ENCODE measurements at regions not wholly inside any gene's neighbourhood (a gene's known extent, or its start where the extent isn't known, plus 50 kb on each side); places are given as distances from the start of the nearest gene placed in this dataset.
"Not testable (repeated sequence)": the region's sequence is repeated elsewhere in the genome, so short reads cannot be mapped to it uniquely, and the experiment has no call there.

DNA sequence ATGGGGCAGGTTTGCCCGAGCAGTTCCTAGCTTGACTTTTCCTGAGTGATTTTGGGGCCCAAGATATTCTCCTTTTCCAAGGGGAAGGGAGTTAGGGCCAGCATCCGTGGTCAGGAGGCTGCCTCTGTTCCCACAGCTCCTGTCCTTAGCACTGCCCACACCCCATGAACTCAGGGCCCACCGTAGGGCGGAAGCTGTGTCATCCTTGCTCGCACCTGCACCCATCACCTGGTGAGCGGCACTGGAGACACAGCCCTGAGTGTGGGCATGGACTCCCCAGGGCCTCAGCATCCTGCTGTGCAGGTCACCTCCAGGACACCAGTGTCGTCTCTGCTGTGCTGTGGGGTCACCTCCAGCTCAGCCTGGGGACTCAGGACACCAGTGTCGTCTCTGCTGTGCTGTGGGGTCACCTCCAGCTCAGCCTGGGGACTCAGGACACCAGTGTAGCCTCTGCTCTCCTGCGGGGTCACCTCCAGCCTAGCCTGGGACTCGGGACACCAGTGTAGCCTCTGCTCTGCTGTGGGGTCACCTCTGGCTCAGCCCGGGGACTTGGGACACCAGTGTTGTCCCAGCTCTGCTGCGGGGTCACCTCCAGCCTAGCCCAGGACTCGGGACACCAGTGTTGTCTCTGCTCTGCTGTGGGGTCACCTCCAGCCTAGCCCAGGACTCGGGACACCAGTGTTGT, 322.9 kb downstream of the ADGRD1 start:
- H3K9me3 Mint-ChIP-seq, result no peaks in the 10 kb centered on the region
- no peak for ATAC-seq (ENCODE audit: low read depth)
- H3K4me1 Mint-ChIP-seq, result no peaks in the 10 kb centered on the region
- peaks cover 1% of the 10 kb centered on the region for H3K27me3 Mint-ChIP-seq
- H3K36me3 Mint-ChIP-seq, result no peaks in the 10 kb centered on the region
- DNase-seq (ENCODE audit: low spot score in 2 of 2), result no peak
- no peak overlapping the region for H3K27ac Mint-ChIP-seq
- H3K4me3 Mint-ChIP-seq, result no peak overlapping the region

DNA sequence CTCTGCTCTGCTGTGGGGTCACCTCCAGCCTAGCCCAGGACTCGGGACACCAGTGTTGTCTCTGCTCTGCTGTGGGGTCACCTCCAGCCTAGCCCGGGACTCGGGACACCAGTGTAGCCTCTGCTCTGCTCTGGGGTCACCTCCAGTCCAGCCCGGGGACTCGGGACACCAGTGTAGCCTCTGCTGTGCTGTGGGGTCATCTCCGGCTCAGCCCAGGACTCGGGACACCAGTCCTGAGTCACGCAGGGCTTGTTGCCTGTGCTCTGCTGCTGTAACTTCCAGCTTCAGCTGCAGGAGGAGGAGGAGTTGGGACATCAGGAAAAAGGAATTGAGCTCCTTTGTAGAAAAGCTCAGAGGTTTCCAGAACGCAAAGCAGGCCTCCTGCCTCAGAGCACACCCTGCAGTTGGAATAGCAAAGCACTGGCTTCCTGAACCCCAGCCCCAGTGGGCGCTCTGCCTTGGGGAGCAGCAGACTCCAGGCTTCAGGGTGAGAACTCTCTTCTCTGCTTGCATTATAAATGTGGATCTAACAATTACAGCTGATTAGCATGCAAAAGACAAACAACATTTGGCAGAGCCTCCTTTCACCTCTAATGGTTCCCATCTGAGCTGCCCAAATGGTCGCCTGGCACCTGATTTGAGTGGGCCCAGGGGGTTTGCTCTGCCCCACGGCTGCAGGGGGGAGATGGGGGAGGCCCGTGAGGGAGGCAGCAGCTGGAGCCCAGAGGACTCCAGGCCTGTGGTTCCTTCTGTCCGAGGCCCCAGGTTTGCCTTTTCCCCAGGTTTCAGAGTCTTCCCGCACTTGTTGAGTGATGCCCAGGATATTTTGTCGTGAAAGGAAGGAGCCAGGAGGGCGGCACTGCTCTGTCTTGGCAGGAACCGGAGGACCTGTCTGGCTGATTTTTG, 323.7 kb downstream of the ADGRD1 start:
- not testable (repeated sequence) for ATAC-seq (ENCODE audit: low read depth); H3K9me3 Mint-ChIP-seq; H3K27ac Mint-ChIP-seq; DNase-seq (ENCODE audit: low spot score in 2 of 2); H3K4me1 Mint-ChIP-seq; H3K4me3 Mint-ChIP-seq; H3K27me3 Mint-ChIP-seq; H3K36me3 Mint-ChIP-seq

DNA sequence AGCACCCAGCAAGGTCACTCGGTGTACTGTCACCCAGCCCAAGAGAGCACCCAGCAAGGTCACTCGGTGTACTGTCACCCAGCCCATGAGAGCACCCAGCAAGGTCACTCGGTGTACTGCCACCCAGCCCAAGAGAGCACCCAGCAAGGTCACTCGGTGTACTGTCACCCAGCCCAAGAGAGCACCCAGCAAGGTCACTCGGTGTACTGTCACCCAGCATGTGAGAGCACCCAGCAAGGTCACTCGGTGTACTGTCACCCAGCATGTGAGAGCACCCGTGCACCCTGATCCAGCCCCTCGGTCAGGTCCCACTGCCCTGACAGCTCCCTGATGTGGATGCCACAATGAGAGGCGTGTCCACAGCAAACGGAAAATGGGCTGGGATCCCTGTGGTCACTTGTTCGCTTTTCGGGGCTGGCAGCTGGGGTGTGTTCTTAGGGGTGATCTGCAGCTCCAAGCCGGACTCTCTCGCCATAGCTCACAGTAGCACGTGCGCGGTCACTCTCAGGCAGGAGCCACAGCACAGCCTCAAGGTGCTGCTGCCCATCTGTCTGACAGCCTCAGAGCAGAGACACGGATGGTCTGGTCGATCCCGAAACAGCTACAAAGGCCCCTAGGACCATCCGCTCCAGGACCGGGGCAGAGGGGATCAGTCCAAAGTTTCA, 324.9 kb downstream of the ADGRD1 start:
- not testable (repeated sequence) for H3K36me3 Mint-ChIP-seq; H3K27me3 Mint-ChIP-seq; H3K4me3 Mint-ChIP-seq; H3K27ac Mint-ChIP-seq; H3K4me1 Mint-ChIP-seq; H3K9me3 Mint-ChIP-seq; DNase-seq (ENCODE audit: low spot score in 2 of 2); ATAC-seq (ENCODE audit: low read depth)

DNA sequence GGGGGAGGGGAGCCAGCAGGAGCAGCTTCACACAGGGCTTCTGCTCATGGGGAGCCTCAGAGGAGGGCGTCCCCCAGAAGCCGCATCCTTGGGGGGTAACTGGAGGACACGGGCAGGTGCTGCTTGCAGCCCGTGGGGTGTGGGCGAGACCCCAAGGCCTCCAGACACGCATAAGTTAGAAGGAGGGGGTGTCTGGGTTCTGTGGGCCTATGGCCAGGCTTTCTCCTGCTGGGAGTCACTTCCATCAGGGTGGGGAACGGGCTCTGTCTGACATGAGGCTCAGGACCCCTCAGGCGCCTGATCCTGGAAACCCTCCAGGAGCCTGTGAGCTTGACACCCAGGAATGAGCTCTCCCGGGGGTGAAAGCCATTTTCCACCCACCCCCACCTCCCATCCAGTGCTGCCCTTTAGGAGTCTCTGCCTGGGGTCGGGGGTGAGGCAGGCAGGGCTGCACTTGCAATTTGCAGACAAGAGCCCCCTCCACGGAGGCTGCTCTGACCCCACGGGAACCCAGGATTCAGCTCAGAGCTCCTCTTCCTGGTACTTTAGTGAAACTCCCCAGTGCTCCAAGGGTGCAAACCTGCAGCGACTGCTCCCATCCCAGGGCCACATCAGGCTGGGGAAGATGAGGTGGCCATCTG, 325.7 kb downstream of the ADGRD1 start:
- H3K9me3 Mint-ChIP-seq, result peaks cover 3% of the 10 kb centered on the region
- no peak overlapping the region for H3K4me3 Mint-ChIP-seq
- no peak for DNase-seq (ENCODE audit: low spot score in 2 of 2)
- no peak for ATAC-seq (ENCODE audit: low read depth)
- H3K4me1 Mint-ChIP-seq, result no peaks in the 10 kb centered on the region
- peaks cover 4% of the 10 kb centered on the region for H3K27me3 Mint-ChIP-seq
- no peak overlapping the region for H3K27ac Mint-ChIP-seq
- H3K36me3 Mint-ChIP-seq, result no peaks in the 10 kb centered on the region

DNA sequence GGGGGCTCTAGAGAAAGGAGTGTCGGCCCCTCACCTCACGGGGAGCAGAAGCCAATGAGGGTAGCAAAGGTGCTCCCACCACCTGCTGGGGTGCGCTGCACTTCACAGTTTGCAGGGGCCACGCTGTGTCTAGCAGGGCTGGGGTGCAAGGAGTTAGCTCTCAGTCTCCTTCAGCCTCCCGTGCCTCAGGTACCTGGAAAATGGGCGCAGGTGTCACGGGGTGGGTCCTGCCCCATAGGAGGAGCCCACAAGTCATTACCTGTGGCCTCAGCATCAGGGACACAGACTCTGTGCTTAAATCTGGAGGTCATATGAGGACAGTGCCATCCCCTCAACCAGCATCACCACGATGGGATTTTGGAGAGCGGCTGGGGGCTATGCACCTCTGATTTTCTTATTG, 326.7 kb downstream of the ADGRD1 start:
- no peak overlapping the region for H3K4me3 Mint-ChIP-seq
- no peak for DNase-seq (ENCODE audit: low spot score in 2 of 2)
- H3K9me3 Mint-ChIP-seq, result peaks cover 3% of the 10 kb centered on the region
- no peaks in the 10 kb centered on the region for H3K4me1 Mint-ChIP-seq
- no peak for ATAC-seq (ENCODE audit: low read depth)
- no peaks in the 10 kb centered on the region for H3K36me3 Mint-ChIP-seq
- H3K27me3 Mint-ChIP-seq, result peaks cover 5% of the 10 kb centered on the region
- no peak overlapping the region for H3K27ac Mint-ChIP-seq

DNA sequence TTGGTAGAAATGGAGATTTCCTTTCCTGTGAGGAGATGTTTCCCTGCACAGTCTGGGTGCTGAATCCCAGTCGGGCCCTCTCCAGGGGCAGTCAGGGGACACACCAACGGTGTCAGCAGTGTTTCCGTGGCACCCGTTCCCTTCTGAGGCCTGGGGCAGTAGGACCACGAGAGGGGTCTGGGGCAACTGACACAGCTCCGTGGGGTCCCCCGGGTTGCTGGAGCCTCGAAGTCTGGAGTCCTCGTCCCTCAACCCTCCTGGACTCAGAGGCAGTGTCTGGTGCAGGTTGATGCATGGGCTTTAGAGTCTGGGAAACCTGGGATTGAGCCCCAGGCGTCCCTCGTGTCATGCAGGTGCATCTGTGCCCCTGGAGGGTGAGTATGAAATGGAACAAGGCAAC, 327.3 kb downstream of the ADGRD1 start:
- ATAC-seq (ENCODE audit: low read depth), result no peak
- Mint-ChIP-seq H3K4me3 (no peak overlapping the region), H3K9me3 (peaks cover 3% of the 10 kb centered on the region), H3K36me3 (no peaks in the 10 kb centered on the region), H3K4me1 (no peaks in the 10 kb centered on the region), H3K27ac (no peak overlapping the region), H3K27me3 (peaks cover 5% of the 10 kb centered on the region)
- no peak for DNase-seq (ENCODE audit: low spot score in 2 of 2)

DNA sequence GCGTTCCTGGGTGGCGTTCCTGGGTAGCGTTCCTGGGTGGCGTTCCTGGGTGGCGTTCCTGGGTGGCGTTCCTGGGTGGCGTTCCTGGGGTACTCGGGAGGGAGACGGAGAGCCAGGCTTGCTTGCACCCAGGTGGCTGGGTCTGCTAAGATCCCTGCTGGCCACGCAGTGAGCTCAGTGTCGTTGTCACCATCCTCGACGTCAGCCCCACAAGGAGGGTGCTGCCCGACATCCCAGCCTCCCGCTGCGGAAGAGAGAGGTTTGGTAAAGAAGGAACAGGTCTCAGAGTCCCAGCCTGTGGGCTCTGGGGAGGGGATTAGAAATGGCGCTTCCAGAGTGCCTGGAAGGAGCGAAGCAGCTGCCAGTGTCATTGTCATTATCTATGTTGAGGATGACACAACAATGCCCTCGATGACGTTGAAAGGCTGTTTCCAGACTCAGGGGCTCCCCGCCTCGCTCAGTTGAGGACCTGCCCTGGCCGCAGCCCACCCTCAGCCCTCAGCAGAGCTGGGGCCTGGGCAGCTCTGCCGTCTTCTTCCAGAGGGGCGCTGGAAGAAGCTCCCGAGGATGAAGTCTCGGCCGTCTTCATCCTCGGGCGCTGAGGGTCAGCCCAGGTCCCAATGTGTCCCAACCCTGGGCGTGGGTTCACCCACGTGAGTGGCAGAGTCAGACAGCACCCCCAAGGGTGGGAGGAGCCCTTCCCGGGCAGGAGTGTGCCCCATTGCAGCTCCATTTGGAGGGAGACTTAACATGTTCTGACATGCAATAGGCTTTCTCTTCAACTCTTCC, 328.8 kb downstream of the ADGRD1 start:
- ATAC-seq (ENCODE audit: low read depth) (no peak), DNase-seq (ENCODE audit: low spot score in 2 of 2) (no peak)
- no peaks in the 10 kb centered on the region for H3K4me1 Mint-ChIP-seq
- H3K27ac Mint-ChIP-seq, result no peak overlapping the region
- no peaks in the 10 kb centered on the region for H3K36me3 Mint-ChIP-seq
- peaks cover 3% of the 10 kb centered on the region for H3K9me3 Mint-ChIP-seq
- H3K4me3 Mint-ChIP-seq, result no peak overlapping the region
- H3K27me3 Mint-ChIP-seq, result peaks cover 5% of the 10 kb centered on the region

DNA sequence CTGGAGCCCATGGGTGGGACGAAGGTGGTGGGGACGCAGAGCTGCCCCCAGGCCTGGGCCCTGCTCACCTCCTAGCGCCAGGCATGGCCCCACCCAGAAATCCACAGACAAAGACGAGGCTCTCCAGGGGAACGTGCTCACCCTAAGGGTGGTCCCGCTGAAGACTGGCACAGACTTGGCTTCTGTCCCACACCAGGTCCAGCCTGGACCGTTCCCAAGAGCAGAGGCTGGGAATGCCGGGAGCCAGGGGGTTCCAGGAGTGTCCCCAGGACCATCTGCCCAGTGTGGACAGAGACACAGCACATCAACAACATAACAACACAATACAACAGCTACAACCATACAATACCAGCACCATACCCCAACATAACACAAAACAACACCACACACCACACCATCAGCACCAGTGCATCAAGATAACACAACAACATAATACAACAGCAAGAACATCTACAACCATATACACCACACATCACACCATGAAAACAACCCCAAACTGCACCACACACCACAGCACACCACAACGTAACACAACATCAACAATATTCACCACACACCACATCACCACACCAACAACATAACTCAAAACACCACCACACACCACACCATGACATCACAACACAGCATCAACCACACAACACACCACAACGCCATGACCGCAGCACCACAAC, 329.6 kb downstream of the ADGRD1 start:
- DNase-seq (ENCODE audit: low spot score in 2 of 2), result no peak
- H3K27ac Mint-ChIP-seq, result no peak overlapping the region
- ATAC-seq (ENCODE audit: low read depth), result no peak
- H3K27me3 Mint-ChIP-seq, result peaks cover 5% of the 10 kb centered on the region
- H3K4me1 Mint-ChIP-seq, result no peaks in the 10 kb centered on the region
- no peaks in the 10 kb centered on the region for H3K36me3 Mint-ChIP-seq
- H3K9me3 Mint-ChIP-seq, result peaks cover 3% of the 10 kb centered on the region
- no peak overlapping the region for H3K4me3 Mint-ChIP-seq

DNA sequence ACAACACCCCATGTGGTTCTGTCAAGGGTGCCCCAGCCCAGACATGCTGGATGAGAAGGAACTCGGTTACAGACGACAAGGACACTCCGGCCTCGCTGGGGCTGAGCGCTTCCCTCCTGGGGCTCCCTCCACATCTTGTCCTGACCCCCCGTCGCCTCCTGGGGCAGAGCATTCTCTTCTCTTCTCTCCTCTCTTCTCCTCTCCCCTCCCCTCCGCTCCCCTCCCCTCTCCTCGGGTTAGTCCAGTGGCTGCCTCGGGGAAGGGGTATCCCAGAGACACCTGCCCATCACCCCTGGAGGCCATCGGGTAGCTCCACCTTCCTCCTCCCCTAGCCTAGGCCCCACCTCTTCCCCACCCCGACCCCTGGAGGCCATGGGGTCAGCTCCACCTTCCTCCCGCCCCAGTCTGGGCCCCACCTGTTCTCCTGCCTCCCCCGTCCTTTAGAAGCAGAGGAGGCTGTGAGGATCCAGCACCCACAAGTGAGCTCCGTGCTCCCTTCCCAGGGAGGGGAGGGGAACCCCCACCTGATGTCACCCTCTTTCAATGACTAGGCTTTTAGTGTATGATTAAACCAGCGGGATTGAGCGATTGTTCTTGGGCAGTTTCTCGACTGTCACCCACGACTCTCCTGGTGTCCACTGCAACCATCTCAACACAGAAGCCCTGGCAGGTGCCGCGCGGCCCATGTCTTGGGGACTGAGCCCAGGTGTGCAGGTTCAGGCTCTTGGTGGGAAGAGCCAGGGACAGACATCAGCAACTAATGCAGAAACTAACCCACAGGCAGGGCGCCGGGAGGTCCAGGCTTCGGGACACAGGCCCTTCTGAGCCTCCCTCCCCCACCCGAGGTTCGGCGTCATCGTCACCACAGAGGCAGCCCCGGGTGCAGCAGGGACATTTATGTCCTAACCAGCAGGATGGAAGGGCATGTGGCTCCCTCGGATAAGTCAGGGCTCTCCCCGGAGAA, 330.4 kb downstream of the ADGRD1 start:
- not testable (repeated sequence) for H3K4me3 Mint-ChIP-seq; H3K9me3 Mint-ChIP-seq; H3K4me1 Mint-ChIP-seq; H3K27ac Mint-ChIP-seq; H3K27me3 Mint-ChIP-seq; ATAC-seq (ENCODE audit: low read depth); DNase-seq (ENCODE audit: low spot score in 2 of 2); H3K36me3 Mint-ChIP-seq

DNA sequence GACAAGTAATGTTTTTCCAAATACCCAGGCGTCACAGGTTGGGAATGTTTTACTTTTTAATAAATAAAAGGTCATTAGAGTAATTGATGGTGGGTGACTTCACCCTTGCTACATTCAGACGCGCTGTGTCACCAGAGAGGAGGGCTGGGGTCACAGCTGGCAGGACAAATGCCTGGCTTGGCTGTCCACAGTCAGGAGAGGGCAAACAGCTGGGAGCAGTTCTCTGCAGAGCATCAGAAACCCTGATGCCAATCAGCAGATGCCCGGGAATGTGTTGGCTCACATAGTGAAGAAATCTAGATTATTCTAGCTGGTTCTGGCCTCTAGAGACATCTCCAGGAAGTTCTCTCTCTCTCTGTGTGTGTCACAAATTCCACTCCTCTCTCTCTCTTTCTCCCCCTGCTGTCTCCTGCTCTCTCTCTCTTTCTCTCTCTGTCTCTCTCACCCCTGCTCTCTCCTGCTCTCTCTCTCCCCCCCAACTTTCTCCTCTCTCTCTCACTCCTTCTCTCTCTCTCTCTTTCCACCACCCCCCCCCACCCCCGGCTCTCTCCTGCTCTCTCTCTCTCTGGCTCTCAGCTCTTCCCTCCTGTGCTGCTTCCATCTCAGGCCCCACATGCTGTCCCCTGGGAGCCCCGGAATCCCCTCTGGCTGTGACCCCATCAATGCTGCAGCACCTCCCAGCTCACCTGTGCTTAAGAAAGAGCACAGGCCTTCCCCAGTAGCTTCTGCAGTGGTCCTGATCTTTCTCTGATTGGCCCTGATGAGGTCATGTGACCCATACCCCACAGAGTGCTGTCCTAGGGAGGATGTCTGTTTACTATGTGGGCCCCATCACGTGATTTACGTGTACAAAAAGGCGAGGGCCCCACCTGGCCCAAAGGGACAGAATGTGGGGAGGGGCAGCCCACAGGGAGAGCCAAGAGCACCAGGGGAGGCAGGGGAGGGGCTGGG, 331.5 kb downstream of the ADGRD1 start:
- not testable (repeated sequence) for H3K27me3 Mint-ChIP-seq; H3K9me3 Mint-ChIP-seq; H3K36me3 Mint-ChIP-seq; H3K4me1 Mint-ChIP-seq; H3K27ac Mint-ChIP-seq; DNase-seq (ENCODE audit: low spot score in 2 of 2); H3K4me3 Mint-ChIP-seq; ATAC-seq (ENCODE audit: low read depth)

DNA sequence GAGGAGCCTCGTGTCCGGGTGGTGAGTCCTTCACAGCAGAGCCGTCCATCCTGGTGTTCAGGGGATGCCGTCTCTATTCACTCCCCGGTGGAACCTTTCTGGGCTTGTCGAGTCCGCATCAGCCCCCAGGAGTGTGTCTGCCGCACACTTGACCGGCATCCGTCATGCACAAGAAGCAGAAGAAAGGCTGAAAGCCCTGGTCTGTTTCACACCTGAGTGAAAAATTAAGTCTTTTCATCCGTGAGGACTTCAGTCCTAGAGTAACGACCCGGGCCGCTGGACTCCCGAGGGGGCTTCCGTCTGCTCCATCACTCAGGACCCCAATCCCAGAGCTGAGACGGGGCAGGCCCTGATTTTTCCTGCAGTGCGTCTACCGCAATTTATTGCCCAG, 332.2 kb downstream of the ADGRD1 start:
- not testable (repeated sequence) for H3K9me3 Mint-ChIP-seq; H3K4me1 Mint-ChIP-seq; H3K4me3 Mint-ChIP-seq; H3K36me3 Mint-ChIP-seq; H3K27ac Mint-ChIP-seq; H3K27me3 Mint-ChIP-seq; ATAC-seq (ENCODE audit: low read depth); DNase-seq (ENCODE audit: low spot score in 2 of 2)
